GM19463 (cell line): ENCODE measurements at regions not wholly inside any gene's neighbourhood (a gene's known extent, or its start where the extent isn't known, plus 50 kb on each side); places are given as distances from the start of the nearest gene placed in this dataset.
"Not testable (repeated sequence)": the region's sequence is repeated elsewhere in the genome, so short reads cannot be mapped to it uniquely, and the experiment has no call there.

Experiments
- ATAC-seq: cut with Tn5 transposase; IDR thresholded peaks from one replicate; pipeline ENCODE4 v1.9.1; 2021; ENCODE audit warnings: mild to moderate bottlenecking, moderate library complexity; ENCODE audit not compliant: unreplicated experiment

DNA sequence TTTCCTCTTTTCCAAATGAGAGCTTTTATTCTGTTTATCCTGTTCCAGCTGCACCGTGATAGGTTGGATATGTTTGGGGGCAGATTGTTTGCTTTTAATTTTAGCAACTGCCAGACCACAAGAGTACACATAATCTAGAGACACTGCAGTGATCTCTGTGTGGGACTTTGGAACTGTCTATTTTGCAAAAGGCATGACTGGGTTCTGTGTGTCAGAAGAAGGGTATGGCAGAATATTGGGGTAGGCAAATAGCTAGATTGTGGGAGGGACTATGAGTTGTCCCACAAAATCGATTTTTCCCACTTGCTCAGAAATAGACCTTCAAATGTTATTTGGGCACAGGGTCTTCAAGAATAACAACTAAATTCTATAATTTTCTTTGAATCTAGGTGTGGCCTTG, 275.9 kb upstream of the KITLG start:
- ATAC-seq = no peak

DNA sequence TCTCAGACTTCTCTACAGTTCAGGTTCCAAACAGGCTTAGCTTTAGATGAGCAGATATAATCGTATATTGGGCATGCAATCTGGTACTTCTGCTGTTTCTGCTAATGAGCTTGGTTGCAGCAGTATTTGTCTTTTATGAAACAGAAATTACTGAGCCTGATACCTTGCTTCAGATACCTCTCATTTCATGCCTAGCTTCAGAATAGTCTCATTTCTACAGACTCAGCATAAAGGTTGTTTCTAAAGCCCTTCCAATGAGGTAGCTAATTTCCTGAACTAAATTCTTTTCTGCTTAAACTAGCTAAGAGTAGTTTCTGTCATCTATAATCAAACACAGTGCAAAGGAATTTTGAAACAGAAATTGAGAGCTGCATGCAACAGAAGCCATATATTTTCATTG, 275.0 kb upstream of the KITLG start:
- ATAC-seq = no peak

DNA sequence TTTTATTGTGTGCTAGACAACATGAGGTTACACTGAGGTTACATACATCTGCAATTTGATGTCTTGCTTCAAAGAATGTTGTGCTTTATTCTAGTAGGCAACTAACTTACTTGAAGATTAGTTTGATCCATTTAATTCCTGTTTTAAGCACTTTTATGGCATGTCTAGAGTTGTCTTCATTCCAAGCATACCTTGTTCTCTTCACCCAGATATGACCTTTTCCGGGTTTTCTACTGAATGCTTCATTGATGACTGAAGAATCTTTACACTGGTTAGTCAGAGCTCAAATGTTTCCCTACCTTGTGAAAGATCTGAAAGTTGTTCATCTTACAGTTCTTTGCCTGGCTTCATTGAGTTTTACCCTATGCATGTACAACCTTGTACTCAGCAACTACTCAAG, 274.0 kb upstream of the KITLG start:
- no peak for ATAC-seq

DNA sequence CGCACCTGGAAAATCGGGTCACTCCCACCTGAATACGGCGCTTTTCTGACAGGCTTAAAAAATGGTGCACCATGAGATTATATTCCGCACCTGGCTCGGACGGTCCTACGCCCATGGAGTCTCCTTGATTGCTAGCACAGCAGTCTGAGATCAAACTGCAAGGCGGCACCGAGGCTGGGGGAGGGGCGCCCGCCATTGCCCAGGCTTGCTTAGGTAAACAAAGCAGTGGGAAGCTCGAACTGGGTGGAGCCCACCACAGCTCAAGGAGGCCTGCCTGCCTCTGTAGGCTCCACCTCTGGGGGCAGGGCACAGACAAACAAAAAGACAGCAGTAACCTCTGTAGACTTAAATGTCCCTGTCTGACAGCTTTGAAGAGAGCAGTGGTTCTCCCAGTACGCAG, 267.0 kb upstream of the KITLG start:
- not testable (repeated sequence) for ATAC-seq

DNA sequence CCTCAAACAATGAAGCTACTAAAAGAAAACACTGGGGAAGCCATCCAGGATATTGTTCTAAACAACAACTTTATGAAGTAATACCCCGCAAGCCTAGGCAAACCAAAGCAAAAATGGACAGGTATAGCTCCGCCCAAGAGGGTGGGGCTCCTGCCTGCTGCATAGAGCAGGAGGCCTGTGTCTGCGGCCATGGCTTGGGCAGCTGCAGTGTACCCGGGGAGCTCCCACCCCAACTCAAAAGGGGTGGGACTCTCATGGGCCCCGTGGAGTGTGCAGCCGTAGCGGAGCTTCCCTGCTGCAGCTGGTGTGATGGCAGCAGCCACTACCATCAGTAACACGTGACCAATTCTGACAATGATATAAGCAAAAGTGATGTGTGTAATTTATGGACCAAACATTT, 264.2 kb upstream of the KITLG start:
- ATAC-seq = no peak

DNA sequence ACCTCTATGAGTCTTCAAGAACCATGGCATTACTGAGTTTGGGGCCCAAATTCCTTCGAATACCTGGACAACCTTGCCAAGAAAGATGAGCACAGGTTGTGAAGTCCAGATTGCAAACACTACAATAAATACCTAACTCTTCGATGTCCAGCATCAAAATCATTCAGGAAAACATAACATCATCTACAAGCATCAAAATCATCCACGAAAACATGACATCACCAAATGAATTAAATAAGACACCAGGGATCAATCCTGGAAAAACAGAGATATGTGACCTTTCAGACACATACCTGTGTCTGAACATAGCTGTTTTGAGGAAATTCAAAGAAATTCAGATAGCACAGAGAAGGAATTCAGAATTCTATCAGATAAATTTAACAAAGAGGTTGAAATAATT, 262.0 kb upstream of the KITLG start:
- no peak for ATAC-seq

DNA sequence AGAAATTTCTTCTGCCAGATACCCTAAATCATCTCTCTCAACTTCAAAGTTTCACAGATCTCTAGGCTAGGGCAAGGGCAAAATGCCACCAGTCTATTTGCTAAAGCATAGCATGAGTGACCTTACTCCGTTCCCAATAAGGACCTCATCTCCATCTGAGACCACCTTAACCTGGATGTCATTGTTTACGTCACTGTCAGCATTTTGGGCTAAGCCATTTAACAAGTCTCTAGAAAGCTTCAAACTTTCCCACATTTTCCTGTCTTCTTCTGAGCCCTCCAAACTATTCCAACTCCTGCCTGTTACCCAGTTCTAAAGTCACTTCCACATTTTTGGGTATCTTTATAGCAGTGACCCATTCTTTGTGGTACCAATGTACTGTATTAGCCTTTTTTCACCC, 259.2 kb upstream of the KITLG start:
- ATAC-seq = no peak

DNA sequence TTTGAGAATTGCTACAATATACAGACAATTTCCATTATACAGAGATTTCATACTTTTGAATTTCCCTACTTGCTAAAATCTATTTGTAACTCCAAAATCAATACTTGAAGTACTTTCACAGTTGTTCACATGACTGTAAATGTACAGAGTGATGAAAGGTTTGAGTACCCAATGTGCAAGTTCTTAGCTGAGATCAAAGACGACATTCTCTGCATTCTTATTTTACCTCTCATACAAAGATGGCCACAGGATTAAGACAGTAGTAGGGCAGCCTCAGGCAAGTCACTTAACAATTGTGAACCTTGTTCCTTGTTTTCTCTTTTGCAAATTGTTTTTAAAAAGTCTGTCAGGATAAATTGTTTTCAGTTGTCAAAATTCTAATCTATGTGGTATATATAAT, 255.9 kb upstream of the KITLG start:
- no peak for ATAC-seq

DNA sequence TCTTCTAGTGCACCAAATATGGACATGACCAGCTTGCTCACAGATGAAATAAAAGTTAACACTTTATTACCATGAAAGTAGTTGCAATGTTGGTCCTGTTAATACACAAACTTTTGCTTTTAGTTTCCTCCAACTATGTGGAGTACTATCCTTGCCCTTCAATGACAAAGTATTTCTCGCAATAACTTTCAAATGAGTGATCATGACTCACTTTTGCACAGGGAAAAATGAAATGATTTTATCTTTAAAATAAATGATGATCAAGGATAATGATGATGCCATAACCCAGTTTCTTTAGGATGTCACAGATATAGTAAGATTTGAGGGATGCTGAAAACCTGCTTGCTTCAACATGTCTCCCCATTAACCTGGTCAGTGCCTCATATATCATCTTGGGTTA, 254.0 kb upstream of the KITLG start:
- ATAC-seq = no peak

DNA sequence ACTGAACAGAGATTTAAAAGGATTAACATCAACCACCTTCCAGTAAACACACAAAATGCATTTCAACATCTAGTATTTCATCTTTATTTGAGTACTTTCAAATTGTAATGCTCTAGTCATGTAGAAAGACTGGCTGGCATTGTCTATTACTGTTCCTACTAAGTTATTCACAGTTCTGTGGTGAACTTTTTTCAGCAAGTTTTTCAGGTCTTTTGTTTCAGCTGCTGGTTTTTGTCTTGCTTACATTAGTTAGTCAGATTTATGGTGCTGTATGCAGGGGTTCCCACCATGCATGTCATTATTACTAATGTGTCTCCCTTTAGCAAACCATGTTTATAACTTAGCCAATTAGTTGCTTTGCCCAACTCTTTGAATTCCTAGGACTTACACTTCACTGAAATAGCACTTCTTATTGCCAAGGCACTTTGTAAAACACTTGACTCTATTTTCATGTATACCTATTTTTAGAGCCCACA, 253.4 kb upstream of the KITLG start:
- ATAC-seq = no peak

DNA sequence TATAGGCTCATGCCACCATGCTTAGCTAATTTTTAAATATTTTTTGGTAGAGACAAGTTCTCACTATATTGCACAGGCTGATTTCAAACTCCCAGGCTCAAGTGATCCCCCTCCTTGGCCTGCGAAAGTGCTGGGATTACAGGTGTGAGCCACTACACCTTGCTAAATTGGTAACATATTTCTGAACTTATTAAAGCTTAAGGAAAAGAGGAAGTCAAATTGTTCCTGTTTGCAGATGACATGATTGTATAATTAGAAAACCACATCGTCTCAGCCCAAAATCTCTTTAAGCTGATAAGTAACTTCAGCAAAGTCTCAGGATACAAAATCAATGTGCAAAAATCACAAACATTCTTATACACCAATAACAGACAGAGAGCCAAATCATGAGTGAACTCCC, 248.3 kb upstream of the KITLG start:
- not testable (repeated sequence) for ATAC-seq

DNA sequence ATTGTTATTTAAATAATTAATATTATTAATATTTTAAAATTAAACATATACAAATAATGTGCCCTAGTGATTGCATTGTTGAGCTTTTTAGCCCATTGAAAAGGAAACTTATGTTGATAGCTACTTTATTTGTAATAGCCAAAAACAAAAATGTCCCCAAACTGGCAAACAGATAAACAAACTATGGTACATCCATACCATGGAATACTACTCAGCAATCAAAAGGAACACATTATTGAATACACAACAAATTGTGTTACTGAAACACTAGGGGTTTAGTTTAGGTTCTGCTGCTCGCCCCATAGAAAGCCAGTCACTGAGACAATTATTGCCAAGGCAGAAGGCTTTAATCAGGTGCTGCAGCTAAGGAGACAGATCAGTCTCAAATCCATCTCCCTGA, 239.7 kb upstream of the KITLG start:
- ATAC-seq = no peak

DNA sequence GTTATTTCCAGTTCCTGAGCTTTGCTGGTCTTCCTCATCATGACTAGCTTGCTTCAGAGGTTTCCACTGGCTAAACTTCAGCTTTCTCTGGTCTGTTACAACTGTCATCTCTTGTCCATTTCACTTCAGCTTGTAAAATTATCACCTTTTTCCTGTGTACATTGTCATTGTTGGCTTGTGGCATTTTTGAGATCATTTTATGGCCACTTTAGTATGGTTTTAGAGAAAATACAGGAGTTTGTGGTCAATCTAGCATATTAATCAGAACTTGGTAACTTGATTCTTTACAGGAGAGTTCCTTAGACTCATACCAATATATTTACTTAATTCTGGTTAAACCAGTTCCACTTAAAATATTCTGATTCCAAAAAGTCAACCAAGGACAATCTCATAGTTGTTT, 235.9 kb upstream of the KITLG start:
- no peak for ATAC-seq

DNA sequence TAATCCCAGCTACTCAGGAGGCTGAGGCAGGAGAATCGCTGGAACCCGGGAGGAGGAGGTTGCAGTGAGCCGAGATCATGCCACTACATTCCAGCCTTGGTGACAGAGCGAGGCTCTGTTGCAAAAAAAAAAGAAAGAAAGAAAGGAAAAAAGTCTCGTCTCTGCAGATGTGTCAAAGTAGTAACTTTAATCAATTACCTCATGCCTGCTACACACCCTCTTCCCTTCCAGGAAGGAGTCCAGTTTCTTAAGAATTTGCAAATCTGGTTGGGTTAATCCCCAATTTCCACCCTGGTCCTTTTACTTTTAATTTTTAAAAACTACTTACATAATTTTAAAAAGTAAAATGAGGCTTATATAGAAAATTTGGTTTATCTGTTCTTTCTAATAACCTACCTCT, 234.5 kb upstream of the KITLG start:
- no peak for ATAC-seq

DNA sequence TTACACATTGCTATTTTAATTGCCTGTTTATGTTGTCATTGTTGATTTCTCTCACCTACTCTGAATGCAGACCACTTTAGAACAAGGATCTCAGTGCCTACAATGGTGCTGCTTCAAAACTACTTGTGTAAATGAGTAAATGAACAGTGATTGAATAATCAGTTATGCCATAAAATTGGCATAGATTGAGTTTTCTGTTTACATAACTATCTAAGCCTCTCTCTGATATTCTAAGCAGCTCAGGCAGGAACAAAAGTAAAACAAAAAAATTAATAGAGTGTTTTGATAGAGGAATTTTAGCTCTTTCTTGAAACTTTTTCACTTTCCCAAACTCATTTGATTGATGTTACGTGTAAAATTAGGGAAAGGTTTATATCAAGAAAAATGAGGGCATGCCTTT, 232.3 kb upstream of the KITLG start:
- ATAC-seq = no peak

DNA sequence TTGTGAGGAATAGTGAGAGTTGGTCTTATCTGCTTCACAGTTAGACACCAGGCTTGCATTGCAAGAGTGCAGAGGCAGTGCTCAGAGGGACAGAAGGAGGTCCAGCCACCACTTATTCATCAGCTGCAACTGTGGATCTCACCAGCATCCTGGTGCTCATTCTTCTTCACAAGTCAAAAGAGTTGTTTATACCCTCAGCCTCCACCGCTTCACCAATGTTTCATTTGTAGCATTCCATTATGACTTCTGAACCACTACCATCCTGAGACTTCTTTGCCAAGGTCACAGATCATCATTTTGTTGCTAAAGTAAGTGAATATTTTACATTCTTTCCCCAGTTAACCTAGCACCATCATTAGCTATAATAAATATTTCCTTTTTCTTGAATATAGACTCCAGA, 230.5 kb upstream of the KITLG start:
- ATAC-seq = no peak

DNA sequence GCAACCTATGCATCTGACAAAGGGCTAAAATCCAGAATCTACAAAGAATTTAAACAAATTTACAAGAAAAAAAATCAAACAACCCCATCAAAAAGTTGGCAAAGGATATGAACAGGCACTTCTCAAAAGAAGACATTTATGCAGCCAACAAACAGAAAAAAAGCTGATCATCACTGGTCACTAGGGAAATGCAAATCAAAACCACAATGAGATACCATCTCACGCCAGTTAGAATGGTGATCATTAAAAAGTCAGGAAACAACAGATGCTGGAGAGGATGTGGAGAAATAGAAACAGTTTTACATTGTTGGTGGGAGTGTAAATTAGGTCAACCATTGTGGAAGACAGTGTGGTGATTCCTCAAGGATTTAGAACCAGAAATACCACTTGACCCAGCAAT, 229.6 kb upstream of the KITLG start:
- not testable (repeated sequence) for ATAC-seq

DNA sequence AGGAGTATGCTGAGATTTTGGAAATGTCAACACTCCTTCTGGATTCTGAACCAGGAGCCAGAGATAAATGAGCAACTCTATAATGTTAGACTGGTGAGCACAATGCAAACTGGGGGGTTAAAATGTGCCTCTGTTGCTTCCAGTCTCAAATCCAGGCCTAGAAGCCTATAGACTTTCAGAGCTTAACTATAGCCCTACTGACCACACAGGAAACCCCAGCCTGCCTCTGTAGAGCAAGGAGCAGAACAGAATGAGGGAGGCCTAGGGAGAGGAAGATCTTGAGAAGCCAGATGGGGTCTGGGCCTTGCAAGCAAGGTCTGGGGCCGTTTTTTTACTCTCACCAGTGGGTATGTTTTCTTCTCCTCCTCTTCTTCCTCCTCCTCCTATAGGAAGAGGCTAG, 225.4 kb upstream of the KITLG start:
- no peak for ATAC-seq

DNA sequence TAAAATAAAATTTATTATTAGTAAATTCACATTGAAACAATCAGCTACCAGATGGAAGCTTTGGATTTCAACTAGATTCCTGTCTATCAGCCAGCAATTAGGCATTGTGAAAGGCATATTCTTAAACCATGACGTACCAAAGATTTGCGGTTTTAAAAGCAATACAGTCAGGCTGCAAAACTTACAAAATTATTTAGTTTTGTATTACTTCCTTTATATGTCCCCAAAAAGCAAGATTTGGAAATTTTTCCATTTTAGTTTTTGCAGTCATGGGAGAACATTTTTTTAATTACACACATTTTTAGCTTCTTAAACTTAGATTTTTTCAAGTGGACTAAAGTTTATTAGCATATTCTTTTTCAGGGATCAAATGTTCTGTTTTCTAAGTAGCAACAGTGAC, 225.0 kb upstream of the KITLG start:
- ATAC-seq = no peak

DNA sequence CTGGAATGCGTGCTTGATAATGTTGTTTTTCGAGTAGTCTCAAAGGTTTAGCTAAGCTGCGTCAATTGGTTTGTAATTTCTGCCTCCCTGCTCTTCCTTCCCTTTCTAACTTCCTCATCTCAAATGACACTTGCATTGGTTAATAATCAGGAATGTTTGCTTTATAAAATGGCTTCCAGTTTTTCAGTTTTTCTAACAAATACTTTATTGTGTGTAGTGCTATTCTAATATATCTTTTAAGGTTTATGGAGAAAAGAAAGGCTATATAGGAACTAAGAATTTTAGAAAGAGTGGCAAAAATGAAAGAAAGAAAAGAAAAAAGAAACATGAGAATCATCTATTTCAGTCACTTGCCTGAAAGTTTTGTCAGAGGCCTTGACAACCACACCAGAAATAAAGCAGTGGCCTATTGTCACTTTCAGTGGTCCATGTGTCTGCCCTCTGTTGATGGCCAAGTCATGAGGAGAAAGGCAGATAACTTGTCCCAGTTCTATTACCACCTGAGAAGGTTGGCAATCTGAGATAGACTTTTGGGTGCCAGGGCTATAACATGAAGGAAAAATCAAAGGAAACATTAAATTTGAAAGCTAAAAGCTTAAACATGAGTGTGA, 221.9 kb upstream of the KITLG start:
- no peak for ATAC-seq

DNA sequence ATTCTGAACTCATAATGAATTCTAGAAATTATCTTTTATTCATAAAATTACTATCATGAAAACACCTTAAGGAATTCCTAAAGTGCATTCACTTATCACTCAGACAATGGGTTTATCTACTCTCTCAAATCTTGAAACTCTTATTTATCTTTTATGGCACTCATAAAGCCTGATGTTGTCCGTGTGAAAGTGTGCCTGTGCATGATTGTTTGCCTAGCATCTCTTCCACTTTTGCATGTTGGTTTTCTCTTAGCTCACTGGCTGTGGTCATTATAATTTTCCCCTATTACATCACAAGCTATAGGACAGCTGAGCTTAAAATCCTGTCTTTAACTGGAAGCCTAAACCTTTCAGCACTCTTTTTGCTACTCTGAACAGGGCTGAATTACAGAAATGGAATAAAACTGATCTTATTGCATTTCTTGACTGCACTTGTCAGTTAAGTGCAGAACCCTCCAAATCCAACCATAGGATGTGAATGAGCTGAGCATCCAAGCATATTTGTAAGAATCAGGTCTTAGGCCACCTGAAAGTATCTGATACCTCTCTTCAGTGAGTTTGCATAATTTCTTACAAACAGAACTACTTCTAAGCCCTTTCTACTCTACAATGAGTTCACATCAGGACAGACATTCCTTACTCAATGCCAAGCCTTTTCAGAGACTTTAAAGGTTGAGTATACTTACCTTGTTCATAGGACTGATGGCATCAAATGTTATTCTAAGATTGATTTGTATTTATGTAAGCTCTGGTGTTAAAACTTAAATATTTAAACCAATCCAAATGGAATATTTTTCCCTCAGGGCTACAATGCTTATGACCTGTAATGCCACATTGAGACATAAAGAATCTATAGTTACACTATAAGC, 221.2 kb upstream of the KITLG start:
- ATAC-seq = no peak

DNA sequence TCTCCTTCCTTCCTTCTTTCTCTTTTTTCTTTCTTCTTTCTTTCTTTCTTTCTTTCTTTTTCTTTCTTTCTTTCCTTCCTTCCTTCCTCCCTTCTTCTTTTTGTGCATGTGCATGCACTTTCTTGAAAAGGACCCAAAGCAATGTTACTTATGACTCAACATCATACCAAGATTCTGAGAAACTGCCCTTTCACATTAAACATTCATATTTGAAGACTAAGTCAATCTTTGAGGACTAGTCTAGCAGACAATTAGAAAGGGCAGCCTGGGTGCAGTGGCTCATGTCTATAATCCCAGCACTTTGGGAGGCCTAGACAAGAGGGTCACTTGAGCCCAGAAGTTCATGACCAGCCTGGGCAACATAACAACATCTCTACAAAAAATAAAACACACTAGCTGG, 212.8 kb upstream of the KITLG start:
- ATAC-seq = no peak

DNA sequence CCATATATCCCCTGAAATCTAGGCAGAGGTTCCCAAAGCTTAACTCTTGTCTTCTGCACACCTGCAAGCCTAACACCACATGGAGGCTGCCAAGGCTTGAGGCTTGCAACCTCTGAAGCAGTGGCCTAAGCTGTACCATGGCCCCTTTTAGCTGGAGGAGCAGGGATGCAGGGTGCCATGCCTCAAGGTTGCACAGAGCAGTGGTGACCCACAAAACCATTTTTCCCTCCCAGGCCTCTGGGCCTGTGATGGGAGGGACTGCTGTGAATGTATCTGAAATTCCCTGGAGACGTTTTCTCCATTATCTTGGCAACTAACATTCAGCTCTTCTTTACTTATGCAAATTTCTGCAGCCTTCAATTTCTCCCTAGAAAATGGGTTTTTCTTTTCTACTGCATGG, 210.0 kb upstream of the KITLG start:
- no peak for ATAC-seq
